DND-41 (cell line): ENCODE measurements at regions not wholly inside any gene's neighbourhood (a gene's known extent, or its start where the extent isn't known, plus 50 kb on each side); places are given as distances from the start of the nearest gene placed in this dataset.

Experiments used
- ATAC-seq: fragments of 200-7000 bp; cut with Tn5 transposase; 3 replicates; pipeline ENCODE4 v1.9.1; 2021; ENCODE audit warnings: low read depth; ENCODE audit not compliant: insufficient read depth
- DNase-seq: peaks from one replicate; pipeline ENCODE4 v3.0.0-alpha.2; 2020
- H2AFZ ChIP-seq: 2 replicates; pipeline ENCODE4 v1.6.0; 2012; ENCODE audit warnings: low read depth, low read length
- H3K27ac ChIP-seq: 2 replicates; pipeline ENCODE4 v1.5.1; 2012; ENCODE audit warnings: low read length, inconsistent platforms
- H3K27me3 ChIP-seq: fragments of 200-600 bp; sonication (generic); 2 replicates; pipeline ENCODE4 v1.6.0; 2012; ENCODE audit warnings: low read length, mild to moderate bottlenecking, inconsistent platforms; ENCODE audit not compliant: insufficient read depth, poor library complexity
- H3K36me3 ChIP-seq: 2 replicates; pipeline ENCODE4 v1.5.1; 2012; ENCODE audit warnings: low read length, inconsistent platforms; ENCODE audit not compliant: insufficient read depth
- H3K4me1 ChIP-seq: 2 replicates; pipeline ENCODE4 v1.5.1; 2012; ENCODE audit warnings: mild to moderate bottlenecking, low read length; ENCODE audit not compliant: insufficient read depth
- H3K4me2 ChIP-seq: 2 replicates; pipeline ENCODE4 v1.6.0; 2012; ENCODE audit warnings: mild to moderate bottlenecking, moderate library complexity, low read length, inconsistent platforms; ENCODE audit not compliant: insufficient read depth
- H3K4me3 ChIP-seq, 2 experiments: fragments of 200-600 bp in 1 of 2; shearing (Covaris generic) in 1 of 2; 2 replicates each; pipeline ENCODE4 v1.5.1; 2012 to 2016; ENCODE audit warnings: inconsistent platforms in 2 of 2, low read length in 2 of 2, mild to moderate bottlenecking in 2 of 2, low read depth in 1 of 2, moderate library complexity in 1 of 2
- H3K79me2 ChIP-seq: 2 replicates; pipeline ENCODE4 v1.6.0; 2012; ENCODE audit warnings: low read length, inconsistent platforms; ENCODE audit not compliant: insufficient read depth
- H3K9ac ChIP-seq: 2 replicates; pipeline ENCODE4 v1.6.0; 2012; ENCODE audit warnings: low read depth, mild to moderate bottlenecking, inconsistent platforms, low read length, moderate library complexity
- H3K9me3 ChIP-seq: 2 replicates; pipeline ENCODE4 v1.5.1; 2012; ENCODE audit warnings: low read length, moderate library complexity, mild to moderate bottlenecking, inconsistent platforms; ENCODE audit not compliant: insufficient read depth, severe bottlenecking
- H4K20me1 ChIP-seq: 2 replicates; pipeline ENCODE4 v1.6.0; 2012; ENCODE audit warnings: low read length; ENCODE audit not compliant: insufficient read depth
- EZH2 ChIP-seq: IDR thresholded peaks from 3 replicates; pipeline ENCODE4 v1.6.1; 2012; ENCODE audit warnings: borderline replicate concordance, low read depth, mild to moderate bottlenecking, moderate library complexity, low read length, inconsistent platforms; ENCODE audit not compliant: severe bottlenecking
- TF ChIP-seq, protein P1 (sequence below): IDR thresholded peaks from 2 replicates; pipeline ENCODE4 v1.5.1; 2012; ENCODE audit warnings: borderline replicate concordance, low read length, moderate library complexity, mild to moderate bottlenecking; ENCODE audit not compliant: poor library complexity, severe bottlenecking; ENCODE audit errors: extremely low read depth

DNA sequence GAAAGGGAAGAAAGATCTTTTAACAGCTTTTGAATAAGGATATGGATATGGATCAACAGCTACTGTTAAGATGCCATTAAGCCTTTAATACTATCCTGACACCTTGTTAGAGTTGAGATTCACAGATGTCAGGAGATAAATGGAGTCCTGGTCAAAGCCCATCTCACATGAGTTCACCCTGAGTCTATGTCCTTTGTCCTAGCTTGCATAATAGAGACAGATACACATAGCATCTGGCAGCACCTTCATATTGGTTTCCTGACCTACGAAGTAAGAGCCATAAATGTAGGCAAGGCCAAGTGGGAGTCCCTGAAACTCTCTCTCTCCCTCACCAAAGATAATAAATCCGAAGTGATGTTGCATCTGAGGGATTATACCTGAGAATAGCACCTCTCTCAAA is 79.1 kb upstream of the F13A1 start:
- H3K36me3 ChIP-seq, result no peaks in the 10 kb centered on the region
- TF ChIP-seq, protein P1, sequence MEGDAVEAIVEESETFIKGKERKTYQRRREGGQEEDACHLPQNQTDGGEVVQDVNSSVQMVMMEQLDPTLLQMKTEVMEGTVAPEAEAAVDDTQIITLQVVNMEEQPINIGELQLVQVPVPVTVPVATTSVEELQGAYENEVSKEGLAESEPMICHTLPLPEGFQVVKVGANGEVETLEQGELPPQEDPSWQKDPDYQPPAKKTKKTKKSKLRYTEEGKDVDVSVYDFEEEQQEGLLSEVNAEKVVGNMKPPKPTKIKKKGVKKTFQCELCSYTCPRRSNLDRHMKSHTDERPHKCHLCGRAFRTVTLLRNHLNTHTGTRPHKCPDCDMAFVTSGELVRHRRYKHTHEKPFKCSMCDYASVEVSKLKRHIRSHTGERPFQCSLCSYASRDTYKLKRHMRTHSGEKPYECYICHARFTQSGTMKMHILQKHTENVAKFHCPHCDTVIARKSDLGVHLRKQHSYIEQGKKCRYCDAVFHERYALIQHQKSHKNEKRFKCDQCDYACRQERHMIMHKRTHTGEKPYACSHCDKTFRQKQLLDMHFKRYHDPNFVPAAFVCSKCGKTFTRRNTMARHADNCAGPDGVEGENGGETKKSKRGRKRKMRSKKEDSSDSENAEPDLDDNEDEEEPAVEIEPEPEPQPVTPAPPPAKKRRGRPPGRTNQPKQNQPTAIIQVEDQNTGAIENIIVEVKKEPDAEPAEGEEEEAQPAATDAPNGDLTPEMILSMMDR, result no peak
- no peak for TF ChIP-seq EZH2
- H3K9ac ChIP-seq, result no peak overlapping the region
- no peaks in the 10 kb centered on the region for H3K79me2 ChIP-seq
- no peak overlapping the region for H3K27ac ChIP-seq
- ATAC-seq (no peak), DNase-seq (no peak)
- H3K27me3 ChIP-seq, result no peaks in the 10 kb centered on the region
- no peaks in the 10 kb centered on the region for H4K20me1 ChIP-seq
- H2AFZ ChIP-seq, result no peak overlapping the region
- no peak overlapping the region for H3K4me2 ChIP-seq
- no peaks in the 10 kb centered on the region for H3K4me1 ChIP-seq
- H3K4me3 ChIP-seq, result no peak overlapping the region
- no peaks in the 10 kb centered on the region for H3K9me3 ChIP-seq

DNA sequence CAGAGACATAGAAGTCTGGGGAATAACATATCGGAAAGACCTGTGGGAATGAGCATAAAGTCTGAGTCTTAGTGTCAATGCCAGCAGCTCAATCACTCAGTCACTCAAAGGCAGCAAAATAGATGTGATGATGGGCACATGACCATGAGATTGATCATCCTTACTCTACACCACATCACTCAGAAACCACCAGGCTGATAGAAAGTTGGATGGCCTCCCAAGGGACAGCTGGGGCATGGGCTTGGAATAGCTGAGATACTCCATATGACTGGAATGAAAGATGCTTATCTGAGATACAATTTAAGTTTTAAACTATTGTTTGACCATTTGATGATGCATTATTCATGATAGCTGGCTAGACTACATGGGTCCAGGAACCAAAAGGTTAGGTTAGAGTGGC is 80.9 kb upstream of the F13A1 start:
- H3K9me3 ChIP-seq, result no peaks in the 10 kb centered on the region
- H3K79me2 ChIP-seq, result no peaks in the 10 kb centered on the region
- no peak overlapping the region for H3K9ac ChIP-seq
- TF ChIP-seq EZH2, result no peak
- TF ChIP-seq, protein P1, result no peak
- H3K4me3 ChIP-seq, result no peak overlapping the region
- no peak overlapping the region for H3K4me2 ChIP-seq
- H3K27me3 ChIP-seq, result no peaks in the 10 kb centered on the region
- no peaks in the 10 kb centered on the region for H3K4me1 ChIP-seq
- no peaks in the 10 kb centered on the region for H3K36me3 ChIP-seq
- no peak overlapping the region for H3K27ac ChIP-seq
- DNase-seq, result no peak
- H4K20me1 ChIP-seq, result no peaks in the 10 kb centered on the region
- no peak for ATAC-seq
- H2AFZ ChIP-seq, result no peak overlapping the region

DNA sequence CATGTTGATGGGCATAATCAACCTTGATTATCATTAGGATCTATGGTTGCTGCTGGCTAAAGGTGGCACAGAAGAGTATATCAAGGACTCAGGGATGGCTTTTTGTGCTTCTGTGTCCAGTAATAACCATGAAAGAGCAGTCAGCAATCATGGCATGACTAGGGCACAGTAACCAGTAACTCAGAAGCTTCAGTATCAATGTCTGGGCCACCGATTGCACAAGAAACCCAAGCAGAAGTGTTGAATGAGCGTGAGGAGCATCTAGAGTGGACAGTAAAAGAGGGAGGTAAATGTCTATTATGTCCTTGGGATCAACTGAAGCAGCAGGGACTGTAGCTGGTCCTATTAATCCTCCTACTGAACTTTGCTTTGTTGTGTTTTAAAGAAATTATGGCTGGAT is 81.5 kb upstream of the F13A1 start:
- no peak overlapping the region for H3K9ac ChIP-seq
- H3K36me3 ChIP-seq, result no peaks in the 10 kb centered on the region
- TF ChIP-seq EZH2, result no peak
- TF ChIP-seq, protein P1, result no peak
- no peaks in the 10 kb centered on the region for H4K20me1 ChIP-seq
- no peak overlapping the region for H3K27ac ChIP-seq
- DNase-seq (no peak), ATAC-seq (no peak)
- H3K9me3 ChIP-seq, result no peaks in the 10 kb centered on the region
- H3K4me2 ChIP-seq, result no peak overlapping the region
- peaks cover under 1% of the 10 kb centered on the region for H3K27me3 ChIP-seq
- H2AFZ ChIP-seq, result no peak overlapping the region
- no peak overlapping the region for H3K4me3 ChIP-seq
- no peaks in the 10 kb centered on the region for H3K4me1 ChIP-seq
- no peaks in the 10 kb centered on the region for H3K79me2 ChIP-seq

DNA sequence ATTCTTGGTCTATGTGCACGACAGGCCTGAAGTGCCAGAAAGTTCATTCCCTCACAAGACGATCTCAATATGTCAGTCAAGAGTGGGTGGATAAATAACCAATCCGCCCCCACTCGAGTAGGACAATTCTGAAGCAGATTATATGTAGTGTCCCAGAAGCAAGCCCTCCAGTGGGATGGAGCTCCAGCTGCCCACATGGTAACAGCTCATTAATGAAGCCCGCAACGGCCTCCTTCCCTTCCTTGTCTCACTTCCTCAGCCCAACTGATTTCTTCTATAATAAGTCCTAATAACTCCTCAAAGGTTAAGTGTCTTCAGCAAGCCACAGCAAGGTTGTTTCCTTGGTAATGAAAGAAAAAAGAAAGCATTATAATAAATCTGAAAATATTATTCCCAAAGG is 82.1 kb upstream of the F13A1 start:
- Histone ChIP-seq H3K36me3 (no peaks in the 10 kb centered on the region), H3K4me2 (no peak overlapping the region), H3K27me3 (peaks cover 6% of the 10 kb centered on the region), H3K9me3 (no peaks in the 10 kb centered on the region), H3K4me3 (no peak overlapping the region), H4K20me1 (no peaks in the 10 kb centered on the region), H3K9ac (no peak overlapping the region), H3K79me2 (no peaks in the 10 kb centered on the region), H3K27ac (no peak overlapping the region), H3K4me1 (no peaks in the 10 kb centered on the region), H2AFZ (no peak overlapping the region)
- no peak for DNase-seq
- ATAC-seq, result no peak
- TF ChIP-seq EZH2, result no peak
- TF ChIP-seq, protein P1, result no peak
